Thymus (tissue), 11 donors: ENCODE measurements at regions not wholly inside any gene's neighbourhood (a gene's known extent, or its start where the extent isn't known, plus 50 kb on each side); places are given as distances from the start of the nearest gene placed in this dataset.

ENCODE experiments used
- DNase-seq, 9 donors: peaks; one replicate each; pipeline ENCODE4 v3.0.0-alpha.2; 2013; ENCODE audit warnings: low spot score in 9 of 9, low read depth in 6 of 9, missing footprints in 1 of 9
- H3K27ac ChIP-seq, 2 donors: one replicate each; pipeline ENCODE4 v1.5.1; 2013; ENCODE audit warnings: control low read depth in 1 of 2, low read depth in 1 of 2, low read length in 1 of 2, mild to moderate bottlenecking in 1 of 2, moderate library complexity in 1 of 2
- H3K27me3 ChIP-seq, 2 donors: one replicate each; pipeline ENCODE4 v1.5.1; 2013; ENCODE audit warnings: low read length in 1 of 2; ENCODE audit not compliant: control insufficient read depth in 2 of 2, insufficient read depth in 1 of 2
- H3K36me3 ChIP-seq, 2 donors: one replicate each; pipeline ENCODE4 v1.5.1; 2013; ENCODE audit warnings: low read length in 1 of 2, mild to moderate bottlenecking in 1 of 2, moderate library complexity in 1 of 2; ENCODE audit not compliant: control insufficient read depth in 2 of 2, insufficient read depth in 2 of 2
- H3K4me1 ChIP-seq, 2 donors: one replicate each; pipeline ENCODE4 v1.5.1; 2013; ENCODE audit warnings: low read length in 2 of 2; ENCODE audit not compliant: control insufficient read depth in 2 of 2, insufficient read depth in 2 of 2
- H3K4me3 ChIP-seq, 2 donors: one replicate each; pipeline ENCODE4 v1.5.1; 2013; ENCODE audit warnings: low read length in 2 of 2, control low read depth in 1 of 2, mild to moderate bottlenecking in 1 of 2
- H3K9me3 ChIP-seq, 2 donors: one replicate each; pipeline ENCODE4 v1.5.1; 2013; ENCODE audit warnings: low read length in 1 of 2, mild to moderate bottlenecking in 1 of 2; ENCODE audit not compliant: control insufficient read depth in 2 of 2, insufficient read depth in 1 of 2
- WGBS: extraction: QIAGEN DNeasy Blood & Tissue Kit; methylation state at CpG from one replicate; pipeline ENCODE4 v1.1.7; 2013; 5-methylcytosine and 5-hydroxymethylcytosine counted together
- donor health status: healthy.

DNA sequence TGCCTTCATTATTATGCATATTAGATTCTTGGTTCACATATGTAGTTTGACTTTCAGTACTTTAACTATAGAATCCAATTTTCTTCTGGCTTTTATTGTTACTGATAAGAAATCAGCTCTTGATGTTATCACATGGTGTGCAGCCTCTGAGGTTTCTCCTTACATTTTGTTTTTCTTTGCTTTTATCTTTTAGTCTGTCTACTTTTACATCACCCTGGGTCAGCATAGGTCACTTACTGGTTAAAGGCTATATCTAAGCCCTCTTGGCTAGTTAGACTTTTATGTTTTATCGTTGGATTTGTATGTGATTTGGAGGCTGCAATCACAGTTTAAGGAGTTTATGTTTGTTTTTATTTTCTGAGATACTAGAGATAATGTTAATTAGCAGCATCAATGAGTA is 187.2 kb upstream of the NOL4 start:
- Histone ChIP-seq H3K9me3 (no peaks in the 10 kb centered on the region), H3K4me1 (no peaks in the 10 kb centered on the region), H3K27ac (no peak overlapping the region), H3K27me3 (no peaks in the 10 kb centered on the region), H3K4me3 (no peak overlapping the region), H3K36me3 (no peaks in the 10 kb centered on the region)
- DNase-seq = no peak
- 78% methylated on average over 1 of the region's 1 CpG for WGBS

DNA sequence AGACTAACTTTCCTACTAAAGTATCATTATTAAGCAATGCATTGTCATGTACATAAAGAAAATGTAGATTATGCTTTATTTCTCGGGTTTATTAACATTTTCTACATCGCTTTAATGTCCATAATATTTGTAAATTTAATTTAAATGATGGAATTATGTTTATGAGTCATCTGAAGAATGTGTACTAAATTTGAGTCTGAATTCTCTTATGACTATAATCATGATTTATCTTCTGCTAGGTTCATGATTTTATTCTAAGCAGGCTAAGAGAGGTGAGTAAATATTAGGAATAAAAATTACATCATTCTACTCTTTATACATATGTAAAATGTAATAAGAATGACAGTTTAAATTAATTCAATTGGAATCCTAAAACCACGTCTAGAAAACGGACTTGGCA is 206.3 kb upstream of the NOL4 start:
- 80% methylated on average over 4 of the region's 4 CpGs for WGBS
- Histone ChIP-seq H3K4me1 (no peaks in the 10 kb centered on the region), H3K27ac (no peak overlapping the region), H3K27me3 (no peaks in the 10 kb centered on the region), H3K36me3 (no peaks in the 10 kb centered on the region), H3K4me3 (no peak overlapping the region), H3K9me3 (peaks cover 0 to 5% of the 10 kb centered on the region in 2 donors)
- DNase-seq = no peak

DNA sequence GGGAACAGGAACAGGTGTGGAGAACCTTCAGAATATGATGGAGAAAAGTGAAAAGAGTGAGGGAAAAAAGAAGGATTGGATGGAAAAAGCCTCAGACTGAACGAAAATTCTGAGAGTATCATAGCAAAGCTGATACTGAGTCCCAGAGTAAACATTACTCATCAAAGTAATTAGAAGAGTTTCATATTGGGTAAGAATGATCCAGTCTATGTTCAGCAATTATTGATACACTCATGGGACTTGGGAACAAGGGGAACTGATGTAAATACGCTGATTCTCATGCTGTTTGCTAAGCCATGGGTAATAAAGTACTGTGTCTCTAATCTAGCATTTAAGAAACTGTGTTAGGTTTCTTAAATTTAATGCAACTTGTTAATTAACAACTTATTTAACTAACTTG is 219.9 kb upstream of the NOL4 start:
- DNase-seq = no peak
- no peaks in the 10 kb centered on the region for H3K9me3 ChIP-seq
- no peak overlapping the region for H3K27ac ChIP-seq
- 84% methylated on average over 2 of the region's 2 CpGs for WGBS
- H3K36me3 ChIP-seq = no peaks in the 10 kb centered on the region
- H3K27me3 ChIP-seq = no peaks in the 10 kb centered on the region
- no peaks in the 10 kb centered on the region for H3K4me1 ChIP-seq
- H3K4me3 ChIP-seq = no peak overlapping the region

DNA sequence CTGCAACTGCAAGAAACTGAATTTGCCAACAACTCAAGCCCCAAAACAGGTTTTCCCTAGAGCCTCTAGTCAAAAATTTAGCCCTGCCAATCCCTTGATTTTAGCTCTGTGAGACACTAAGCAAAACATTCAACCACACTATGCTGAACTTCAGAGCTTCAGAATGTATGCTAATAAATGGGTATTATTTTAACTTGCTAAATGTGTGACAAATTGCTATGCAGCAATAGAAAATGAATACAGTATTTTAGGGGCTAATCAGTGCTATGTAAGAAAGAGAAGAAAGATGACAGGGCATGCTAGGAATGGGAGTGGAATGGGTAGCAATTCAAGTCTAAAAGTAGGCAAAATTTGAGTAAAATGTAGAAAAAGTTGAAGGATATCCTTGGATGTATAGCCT is 223.9 kb upstream of the NOL4 start:
- Histone ChIP-seq H3K4me3 (no peak overlapping the region), H3K9me3 (no peaks in the 10 kb centered on the region)
- DNase-seq = no peak

DNA sequence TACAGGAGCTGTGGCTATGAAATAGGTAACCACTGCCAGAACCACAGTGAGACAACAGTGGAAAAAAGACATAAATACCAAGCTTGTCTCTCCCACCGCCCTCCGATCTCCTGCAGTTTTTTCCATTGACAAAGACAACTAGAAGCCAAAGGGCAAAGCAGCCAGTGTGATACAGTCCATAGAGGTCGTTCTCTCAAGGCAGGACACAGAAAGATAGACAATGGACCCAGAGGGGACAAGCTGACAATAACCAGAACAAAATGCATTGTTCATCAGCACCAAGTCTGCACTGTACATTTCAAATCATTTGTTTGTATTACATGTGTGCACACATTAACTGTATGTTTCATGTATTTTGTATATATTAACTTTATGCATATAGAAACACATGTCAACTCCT is 233.0 kb upstream of the NOL4 start:
- Histone ChIP-seq H3K36me3 (no peaks in the 10 kb centered on the region), H3K4me1 (no peaks in the 10 kb centered on the region), H3K27ac (no peak overlapping the region), H3K4me3 (no peak overlapping the region), H3K9me3 (no peaks in the 10 kb centered on the region), H3K27me3 (no peaks in the 10 kb centered on the region)
- WGBS = 93% methylated on average over 3 of the region's 3 CpGs
- DNase-seq = no peak

More for the DNA sequence above, 223.9 kb upstream of the NOL4 start:
- no peaks in the 10 kb centered on the region for H3K4me1 ChIP-seq
- no peaks in the 10 kb centered on the region for H3K36me3 ChIP-seq
- H3K27me3 ChIP-seq = no peaks in the 10 kb centered on the region
- no peak overlapping the region for H3K27ac ChIP-seq

DNA sequence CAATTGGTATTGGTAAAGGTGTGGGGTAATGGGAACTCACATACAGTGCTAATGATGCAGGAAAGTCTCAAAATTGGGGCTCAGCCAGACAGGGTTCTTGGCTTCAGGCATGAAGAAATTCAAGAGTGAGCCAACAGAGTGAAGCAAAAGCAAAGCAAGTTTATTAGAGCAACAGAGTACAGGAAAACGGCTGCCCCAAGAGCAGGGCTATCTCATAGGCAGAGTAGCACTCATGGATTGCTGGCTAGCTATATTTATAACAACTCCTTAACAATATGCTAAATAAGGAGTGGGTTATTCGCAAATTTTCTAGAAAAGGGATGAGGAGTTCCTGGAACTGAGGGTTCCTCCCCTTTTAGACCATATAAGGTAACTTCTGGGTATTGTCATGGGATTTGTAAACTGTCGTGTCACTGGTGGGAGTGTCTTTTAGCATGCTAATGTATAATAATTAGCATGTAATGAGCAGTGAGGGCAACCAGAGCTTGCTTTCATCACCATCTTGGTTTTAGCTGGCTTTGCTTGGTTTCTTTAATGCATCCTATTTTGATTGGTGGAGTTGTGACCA is 233.8 kb upstream of the NOL4 start:
- H3K36me3 ChIP-seq = no peaks in the 10 kb centered on the region
- no peak for DNase-seq
- no peaks in the 10 kb centered on the region for H3K9me3 ChIP-seq
- no peaks in the 10 kb centered on the region for H3K27me3 ChIP-seq
- no peak overlapping the region for H3K4me3 ChIP-seq
- WGBS = 86% methylated on average over 3 of the region's 3 CpGs
- no peaks in the 10 kb centered on the region for H3K4me1 ChIP-seq
- H3K27ac ChIP-seq = no peak overlapping the region

DNA sequence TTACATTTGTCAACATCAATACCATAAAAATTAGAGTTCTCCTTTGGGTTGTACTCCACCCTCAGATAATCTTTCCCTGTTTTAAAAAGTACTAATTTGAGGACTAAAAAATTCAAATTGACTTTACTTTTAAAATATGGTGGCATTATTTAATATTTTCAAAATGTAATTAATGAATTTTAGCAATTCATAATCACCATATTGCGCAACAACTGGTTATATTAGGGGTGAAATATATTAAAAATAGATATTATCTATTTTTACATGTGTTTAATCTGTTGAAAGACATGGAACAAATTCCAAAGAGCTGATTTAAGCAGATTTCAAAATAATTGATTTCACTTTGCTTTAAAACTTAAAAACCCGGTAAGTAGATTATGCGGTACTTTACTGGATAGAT is 236.6 kb upstream of the NOL4 start:
- WGBS = 94% methylated on average over 3 of the region's 3 CpGs
- no peaks in the 10 kb centered on the region for H3K4me1 ChIP-seq
- no peaks in the 10 kb centered on the region for H3K27me3 ChIP-seq
- H3K9me3 ChIP-seq = no peaks in the 10 kb centered on the region
- H3K27ac ChIP-seq = no peak overlapping the region
- H3K4me3 ChIP-seq = no peak overlapping the region
- DNase-seq = no peak
- no peaks in the 10 kb centered on the region for H3K36me3 ChIP-seq

DNA sequence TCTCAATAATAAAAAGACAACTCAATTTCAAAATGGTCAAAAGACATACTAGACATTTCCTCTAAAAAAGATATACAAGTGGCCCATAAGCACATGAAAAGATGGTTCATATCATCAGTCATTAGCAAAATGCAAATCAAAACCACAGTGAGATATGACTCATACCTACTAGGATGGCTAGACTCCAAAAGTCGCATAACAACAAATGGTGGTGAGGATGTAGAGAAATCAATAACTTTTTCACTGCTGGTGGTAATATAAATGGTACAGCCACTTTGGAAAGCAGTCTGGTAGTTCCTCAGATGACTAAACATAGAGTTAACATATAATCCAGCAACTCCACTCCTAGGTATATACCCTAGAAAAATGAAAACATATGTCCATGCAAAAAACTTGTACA is 242.3 kb upstream of the NOL4 start:
- Histone ChIP-seq H3K27me3 (no peaks in the 10 kb centered on the region), H3K27ac (no peak overlapping the region), H3K4me1 (no peaks in the 10 kb centered on the region), H3K36me3 (no peaks in the 10 kb centered on the region), H3K9me3 (no peaks in the 10 kb centered on the region), H3K4me3 (no peak overlapping the region)
- DNase-seq = no peak
- 90% methylated on average over 1 of the region's 1 CpG for WGBS

DNA sequence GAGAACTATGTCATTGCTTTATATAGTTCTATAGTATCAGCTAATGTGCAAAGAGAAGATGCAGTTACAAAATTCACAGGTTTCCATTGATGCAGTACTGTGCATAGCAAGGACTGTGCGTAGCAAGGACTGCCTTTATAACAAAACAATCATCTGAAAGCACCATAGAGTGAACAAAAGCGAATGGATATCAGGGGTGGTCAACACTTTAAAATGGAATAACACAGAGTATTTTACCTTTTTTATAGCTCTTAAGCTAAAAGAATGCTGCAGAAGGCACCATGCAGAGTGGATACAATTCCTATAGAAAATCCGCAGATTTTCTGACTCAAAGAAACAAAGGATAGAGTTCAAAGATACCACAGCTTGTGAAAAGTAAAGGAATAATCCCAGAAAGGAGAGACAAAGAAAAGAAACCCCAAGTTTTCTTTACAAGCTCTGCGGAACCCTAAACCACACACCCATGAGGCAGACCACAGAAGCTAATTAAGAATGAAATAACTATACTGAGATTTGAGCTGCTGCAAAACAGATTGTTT is 229.9 kb upstream of the DTNA start:
- H3K4me1 ChIP-seq = no peaks in the 10 kb centered on the region
- 69% methylated on average over 4 of the region's 4 CpGs for WGBS

DNA sequence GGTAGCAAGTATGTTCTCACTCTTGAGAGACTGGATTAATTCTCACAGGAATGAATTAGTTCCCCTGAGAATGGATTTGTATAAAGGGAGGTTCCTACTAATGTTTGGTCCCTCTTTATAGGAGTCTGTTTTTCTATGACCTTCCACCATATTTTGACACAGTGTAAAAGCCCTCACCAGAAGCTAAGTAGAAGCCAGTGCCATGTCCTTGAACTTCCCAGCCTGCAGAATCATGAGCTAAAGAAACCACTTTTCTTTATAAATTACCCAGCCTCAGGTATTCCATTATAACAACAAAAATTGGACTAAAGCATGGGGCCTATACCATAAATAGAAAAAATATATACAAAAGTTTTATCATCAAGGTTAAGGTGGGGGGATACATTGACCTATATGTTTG is 227.9 kb upstream of the DTNA start:
- Histone ChIP-seq H3K27me3 (no peaks in the 10 kb centered on the region), H3K27ac (no peak overlapping the region), H3K4me1 (no peaks in the 10 kb centered on the region), H3K36me3 (no peaks in the 10 kb centered on the region), H3K4me3 (no peak overlapping the region), H3K9me3 (no peaks in the 10 kb centered on the region)
- DNase-seq = no peak

More for the DNA sequence above, 229.9 kb upstream of the DTNA start:
- Histone ChIP-seq H3K27me3 (no peaks in the 10 kb centered on the region), H3K27ac (no peak overlapping the region), H3K4me3 (no peak overlapping the region), H3K9me3 (no peaks in the 10 kb centered on the region), H3K36me3 (no peaks in the 10 kb centered on the region)
- DNase-seq = no peak
